ENCODE measurements at regions not wholly inside any gene's neighbourhood (a gene's known extent, or its start where the extent isn't known, plus 50 kb on each side); places are given as distances from the start of the nearest gene placed in this dataset.

DNA sequence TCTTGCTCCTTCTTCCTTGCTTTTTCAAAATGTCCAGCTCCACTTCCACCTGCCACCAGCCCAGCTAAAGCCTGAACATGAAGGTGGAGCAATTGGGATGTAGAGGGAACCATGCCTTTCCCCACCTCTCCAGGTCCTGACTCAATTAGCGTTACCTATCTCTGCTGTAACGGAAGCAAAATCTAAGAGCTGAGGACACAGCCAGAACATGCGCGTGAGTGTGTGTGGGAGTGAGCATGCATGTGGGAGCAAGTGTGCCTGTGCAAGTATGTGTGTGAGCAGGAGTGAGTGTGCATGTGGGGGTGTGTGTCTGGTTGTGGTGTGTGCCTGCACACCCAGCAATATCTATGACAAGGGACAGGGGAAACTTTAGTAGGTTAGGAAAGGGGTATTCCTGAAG, 364.5 kb downstream of the MID1IP1 start:
- TF ChIP-seq, protein P1, sequence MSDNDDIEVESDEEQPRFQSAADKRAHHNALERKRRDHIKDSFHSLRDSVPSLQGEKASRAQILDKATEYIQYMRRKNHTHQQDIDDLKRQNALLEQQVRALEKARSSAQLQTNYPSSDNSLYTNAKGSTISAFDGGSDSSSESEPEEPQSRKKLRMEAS (IDR thresholded peaks at IDR 0.05): no peak
- TF ChIP-seq, protein P2, sequence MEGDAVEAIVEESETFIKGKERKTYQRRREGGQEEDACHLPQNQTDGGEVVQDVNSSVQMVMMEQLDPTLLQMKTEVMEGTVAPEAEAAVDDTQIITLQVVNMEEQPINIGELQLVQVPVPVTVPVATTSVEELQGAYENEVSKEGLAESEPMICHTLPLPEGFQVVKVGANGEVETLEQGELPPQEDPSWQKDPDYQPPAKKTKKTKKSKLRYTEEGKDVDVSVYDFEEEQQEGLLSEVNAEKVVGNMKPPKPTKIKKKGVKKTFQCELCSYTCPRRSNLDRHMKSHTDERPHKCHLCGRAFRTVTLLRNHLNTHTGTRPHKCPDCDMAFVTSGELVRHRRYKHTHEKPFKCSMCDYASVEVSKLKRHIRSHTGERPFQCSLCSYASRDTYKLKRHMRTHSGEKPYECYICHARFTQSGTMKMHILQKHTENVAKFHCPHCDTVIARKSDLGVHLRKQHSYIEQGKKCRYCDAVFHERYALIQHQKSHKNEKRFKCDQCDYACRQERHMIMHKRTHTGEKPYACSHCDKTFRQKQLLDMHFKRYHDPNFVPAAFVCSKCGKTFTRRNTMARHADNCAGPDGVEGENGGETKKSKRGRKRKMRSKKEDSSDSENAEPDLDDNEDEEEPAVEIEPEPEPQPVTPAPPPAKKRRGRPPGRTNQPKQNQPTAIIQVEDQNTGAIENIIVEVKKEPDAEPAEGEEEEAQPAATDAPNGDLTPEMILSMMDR (IDR thresholded peaks at IDR 0.05; ENCODE audit: low read depth, low read length, missing input control): no peak
- no peak for TF ChIP-seq FOXA1 (IDR thresholded peaks at IDR 0.05)
- TF ChIP-seq JUND (IDR thresholded peaks at IDR 0.05): no peak
- no peak for TF ChIP-seq GABPA (IDR thresholded peaks at IDR 0.05 in 1 of 2, conservative IDR thresholded peaks at IDR 0.05 in 1 of 2)
- no peak for TF ChIP-seq TAF1 (conservative IDR thresholded peaks at IDR 0.05)
- TF ChIP-seq, protein P3, sequence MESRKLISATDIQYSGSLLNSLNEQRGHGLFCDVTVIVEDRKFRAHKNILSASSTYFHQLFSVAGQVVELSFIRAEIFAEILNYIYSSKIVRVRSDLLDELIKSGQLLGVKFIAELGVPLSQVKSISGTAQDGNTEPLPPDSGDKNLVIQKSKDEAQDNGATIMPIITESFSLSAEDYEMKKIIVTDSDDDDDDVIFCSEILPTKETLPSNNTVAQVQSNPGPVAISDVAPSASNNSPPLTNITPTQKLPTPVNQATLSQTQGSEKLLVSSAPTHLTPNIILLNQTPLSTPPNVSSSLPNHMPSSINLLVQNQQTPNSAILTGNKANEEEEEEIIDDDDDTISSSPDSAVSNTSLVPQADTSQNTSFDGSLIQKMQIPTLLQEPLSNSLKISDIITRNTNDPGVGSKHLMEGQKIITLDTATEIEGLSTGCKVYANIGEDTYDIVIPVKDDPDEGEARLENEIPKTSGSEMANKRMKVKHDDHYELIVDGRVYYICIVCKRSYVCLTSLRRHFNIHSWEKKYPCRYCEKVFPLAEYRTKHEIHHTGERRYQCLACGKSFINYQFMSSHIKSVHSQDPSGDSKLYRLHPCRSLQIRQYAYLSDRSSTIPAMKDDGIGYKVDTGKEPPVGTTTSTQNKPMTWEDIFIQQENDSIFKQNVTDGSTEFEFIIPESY (IDR thresholded peaks at IDR 0.05): no peak
